ENCODE measurements at regions not wholly inside any gene's neighbourhood (a gene's known extent, or its start where the extent isn't known, plus 50 kb on each side); places are given as distances from the start of the nearest gene placed in this dataset.

GRCh38 chr13:62234780-62235440, 819.3 kb upstream of the PCDH20 start:
- H3K36me3 Mint-ChIP-seq, result no peaks in the 10 kb centered on the region
- no peak overlapping the region for H3K27ac Mint-ChIP-seq
- no peak for DNase-seq (ENCODE audit: low spot score)
- POLR2A ChIA-PET, result no interaction called here
- H3K4me3 Mint-ChIP-seq, result no peak overlapping the region
- no peaks in the 10 kb centered on the region for H3K27me3 Mint-ChIP-seq (ENCODE audit: low read depth)
- no peak for ATAC-seq
- no peaks in the 10 kb centered on the region for H3K9me3 Mint-ChIP-seq
- CTCF ChIA-PET, result no interaction called here
- H3K4me1 Mint-ChIP-seq, result peaks cover 6% of the 10 kb centered on the region
- no peak for TF ChIP-seq ERG (CRISPR knock-in tag; IDR thresholded peaks at IDR 0.05)
- TF ChIP-seq AFF4 (CRISPR knock-in tag; IDR thresholded peaks at IDR 0.05; ENCODE audit: borderline replicate concordance), result no peak
- no peak for TF ChIP-seq TP53 (CRISPR knock-in tag; IDR thresholded peaks at IDR 0.05)
- no peak for TF ChIP-seq ELF4 (CRISPR knock-in tag; IDR thresholded peaks at IDR 0.05; ENCODE audit: low read depth)
- no peak for TF ChIP-seq ATF6 (CRISPR knock-in tag; IDR thresholded peaks at IDR 0.05)
- TF ChIP-seq IRF1 (CRISPR knock-in tag; IDR thresholded peaks at IDR 0.05), result no peak
- TF ChIP-seq FOXP4 (CRISPR knock-in tag; IDR thresholded peaks at IDR 0.05), result no peak
- TF ChIP-seq GRHL2 (CRISPR knock-in tag; IDR thresholded peaks at IDR 0.05; ENCODE audit: insufficient replicate concordance, severe bottlenecking), result no peak
- TF ChIP-seq OVOL2 (CRISPR knock-in tag; IDR thresholded peaks at IDR 0.05; ENCODE audit: borderline replicate concordance), result no peak
- TF ChIP-seq MAX (CRISPR knock-in tag; IDR thresholded peaks at IDR 0.05), result no peak
- TF ChIP-seq ZNF512 (CRISPR knock-in tag; IDR thresholded peaks at IDR 0.05; ENCODE audit: borderline replicate concordance), result no peak
- TF ChIP-seq SMAD3 (CRISPR knock-in tag; IDR thresholded peaks at IDR 0.05; ENCODE audit: borderline replicate concordance), result no peak
- TF ChIP-seq PREB (CRISPR knock-in tag; IDR thresholded peaks at IDR 0.05; ENCODE audit: borderline replicate concordance), result no peak
- TF ChIP-seq EMX1 (CRISPR knock-in tag; IDR thresholded peaks at IDR 0.05), result no peak
